M059J (cell line): ENCODE measurements at regions not wholly inside any gene's neighbourhood (a gene's known extent, or its start where the extent isn't known, plus 50 kb on each side); places are given as distances from the start of the nearest gene placed in this dataset.

ENCODE experiments used
- DNase-seq: peaks from one replicate; pipeline ENCODE4 v3.0.0-alpha.2; 2012; ENCODE audit warnings: low read depth

GRCh38 chr4:19416146-19416545, 835.6 kb upstream of the SLIT2 start:
- no peak for DNase-seq

GRCh38 chr4:19408490-19408889, 843.2 kb upstream of the SLIT2 start:
- no peak for DNase-seq

GRCh38 chr4:19406789-19407188, 844.9 kb upstream of the SLIT2 start:
- no peak for DNase-seq

- no peak for DNase-seq
Observed at GRCh38 chr4:19403786-19404370, 847.8 kb upstream of the SLIT2 start.

- DNase-seq, result no peak
Observed at GRCh38 chr4:19402581-19403065, 849.1 kb upstream of the SLIT2 start.

- DNase-seq, result no peak
Observed at GRCh38 chr4:19401301-19402080, 850.2 kb upstream of the SLIT2 start.

- DNase-seq, result no peak
Observed at GRCh38 chr4:19400820-19401219, 850.9 kb upstream of the SLIT2 start.

GRCh38 chr4:19399001-19399400, 852.7 kb upstream of the SLIT2 start:
- DNase-seq, result peak; percentile 63

- peak; percentile 69 for DNase-seq
Observed at GRCh38 chr4:19386786-19387185, 864.9 kb upstream of the SLIT2 start.

- peak; percentile 84 for DNase-seq
Observed at GRCh38 chr4:19382993-19383756, 868.5 kb upstream of the SLIT2 start.

GRCh38 chr4:19381068-19381467, 870.6 kb upstream of the SLIT2 start:
- DNase-seq, result peak; percentile 78

GRCh38 chr4:19380600-19380999, 871.1 kb upstream of the SLIT2 start:
- DNase-seq, result peak; percentile 24

- DNase-seq, result no peak
Observed at GRCh38 chr4:19379191-19379708, 872.5 kb upstream of the SLIT2 start.

- DNase-seq, result no peak
Observed at GRCh38 chr4:19375931-19376330, 875.8 kb upstream of the SLIT2 start.

GRCh38 chr4:19375136-19375804, 876.4 kb upstream of the SLIT2 start:
- DNase-seq, result no peak

GRCh38 chr4:19372390-19372789, 879.3 kb upstream of the SLIT2 start:
- DNase-seq, result no peak

GRCh38 chr4:19368800-19369199, 882.9 kb upstream of the SLIT2 start:
- DNase-seq, result no peak

GRCh38 chr4:19366916-19367315, 884.8 kb upstream of the SLIT2 start:
- DNase-seq, result no peak

- no peak for DNase-seq
Observed at GRCh38 chr4:19358015-19358414, 893.7 kb upstream of the SLIT2 start.

GRCh38 chr4:19349416-19349815, 902.3 kb upstream of the SLIT2 start:
- DNase-seq, result peak; percentile 6

GRCh38 chr4:19348746-19349145, 903.0 kb upstream of the SLIT2 start:
- peak; percentile 9 for DNase-seq

GRCh38 chr4:19346636-19347035, 905.1 kb upstream of the SLIT2 start:
- DNase-seq, result no peak
